Fibroblast of lung (primary cell): ENCODE measurements at regions not wholly inside any gene's neighbourhood (a gene's known extent, or its start where the extent isn't known, plus 50 kb on each side); places are given as distances from the start of the nearest gene placed in this dataset.

Experiments
- DNase-seq, 2 donors: peaks; one replicate each; pipeline versions ENCODE4 v3.0.0 to v3.0.0-alpha.2; 2010; ENCODE audit warnings: low read depth in 2 of 2
- H2AFZ ChIP-seq: 2 replicates; pipeline ENCODE4 v1.5.1; 2012; ENCODE audit warnings: low read length, control low read depth, inconsistent platforms
- H3K27ac ChIP-seq: 2 replicates; pipeline ENCODE4 v1.5.1; 2011; ENCODE audit warnings: low read length, control low read depth; ENCODE audit not compliant: insufficient read depth
- H3K27me3 ChIP-seq: 2 replicates; pipeline ENCODE4 v1.5.1; 2011; ENCODE audit warnings: mild to moderate bottlenecking, low read length; ENCODE audit not compliant: control insufficient read depth, insufficient read depth
- H3K36me3 ChIP-seq: 2 replicates; pipeline ENCODE4 v1.5.1; 2011; ENCODE audit warnings: low read length; ENCODE audit not compliant: control insufficient read depth, insufficient read depth
- H3K4me1 ChIP-seq: 2 replicates; pipeline ENCODE4 v1.5.1; 2011; ENCODE audit warnings: low read length; ENCODE audit not compliant: control insufficient read depth, insufficient read depth; ENCODE audit errors: extremely low read depth
- H3K4me2 ChIP-seq: 2 replicates; pipeline ENCODE4 v1.5.1; 2011; ENCODE audit warnings: low read length, control low read depth; ENCODE audit not compliant: insufficient read depth; ENCODE audit errors: extremely low read depth
- H3K4me3 ChIP-seq, 4 experiments: fragments of 200-600 bp in 1 of 4; sonication (generic) in 1 of 4; replicated peaks in 1 of 4; 2 replicates each; pipeline ENCODE4 v1.5.1; 2011 to 2016; ENCODE audit warnings: low read length in 4 of 4, low read depth in 3 of 4, mild to moderate bottlenecking in 3 of 4, control low read depth in 2 of 4, inconsistent platforms in 1 of 4, mixed read lengths in 1 of 4; ENCODE audit not compliant: insufficient read depth in 1 of 4; ENCODE audit errors: control extremely low read depth in 1 of 4
- H3K79me2 ChIP-seq: 2 replicates; pipeline ENCODE4 v1.5.1; 2012; ENCODE audit warnings: mild to moderate bottlenecking, low read length, inconsistent platforms; ENCODE audit not compliant: control insufficient read depth, insufficient read depth
- H3K9ac ChIP-seq: 2 replicates; pipeline ENCODE4 v1.5.1; 2011; ENCODE audit warnings: mild to moderate bottlenecking, low read length, control low read depth; ENCODE audit not compliant: insufficient read depth
- H3K9me3 ChIP-seq: 2 replicates; pipeline ENCODE4 v1.5.1; 2012; ENCODE audit warnings: low read depth, low read length; ENCODE audit not compliant: control insufficient read depth, insufficient read depth
- H4K20me1 ChIP-seq: 2 replicates; pipeline ENCODE4 v1.5.1; 2011; ENCODE audit warnings: low read length; ENCODE audit not compliant: control insufficient read depth, insufficient read depth; ENCODE audit errors: extremely low read depth
- EZH2 ChIP-seq: IDR thresholded peaks from 2 replicates; pipeline ENCODE4 v1.5.1; 2012; ENCODE audit warnings: low read length, control low read depth, mild to moderate bottlenecking; ENCODE audit errors: missing control alignments
- TF ChIP-seq, protein P1 (sequence below), 2 donors: IDR thresholded peaks in 1 of 2; conservative IDR thresholded peaks in 1 of 2; 1 replicate in 1 of 2; 2 replicates in 1 of 2; pipeline ENCODE4 v1.5.1; 2011 to 2012; ENCODE audit warnings: low read length in 2 of 2, control low read depth in 1 of 2, inconsistent platforms in 1 of 2, low read depth in 1 of 2, mild to moderate bottlenecking in 1 of 2

- Histone ChIP-seq H3K36me3 (no peaks in the 10 kb centered on the region), H2AFZ (no peak overlapping the region), H3K4me2 (no peak overlapping the region), H3K27me3 (peaks cover 10% of the 10 kb centered on the region), H3K9ac (no peak overlapping the region), H3K4me1 (no peaks in the 10 kb centered on the region), H4K20me1 (no peaks in the 10 kb centered on the region), H3K4me3 (no peak overlapping the region), H3K79me2 (no peaks in the 10 kb centered on the region), H3K27ac (no peak overlapping the region), H3K9me3 (no peaks in the 10 kb centered on the region)
- no peak for TF ChIP-seq EZH2
- TF ChIP-seq, protein P1, sequence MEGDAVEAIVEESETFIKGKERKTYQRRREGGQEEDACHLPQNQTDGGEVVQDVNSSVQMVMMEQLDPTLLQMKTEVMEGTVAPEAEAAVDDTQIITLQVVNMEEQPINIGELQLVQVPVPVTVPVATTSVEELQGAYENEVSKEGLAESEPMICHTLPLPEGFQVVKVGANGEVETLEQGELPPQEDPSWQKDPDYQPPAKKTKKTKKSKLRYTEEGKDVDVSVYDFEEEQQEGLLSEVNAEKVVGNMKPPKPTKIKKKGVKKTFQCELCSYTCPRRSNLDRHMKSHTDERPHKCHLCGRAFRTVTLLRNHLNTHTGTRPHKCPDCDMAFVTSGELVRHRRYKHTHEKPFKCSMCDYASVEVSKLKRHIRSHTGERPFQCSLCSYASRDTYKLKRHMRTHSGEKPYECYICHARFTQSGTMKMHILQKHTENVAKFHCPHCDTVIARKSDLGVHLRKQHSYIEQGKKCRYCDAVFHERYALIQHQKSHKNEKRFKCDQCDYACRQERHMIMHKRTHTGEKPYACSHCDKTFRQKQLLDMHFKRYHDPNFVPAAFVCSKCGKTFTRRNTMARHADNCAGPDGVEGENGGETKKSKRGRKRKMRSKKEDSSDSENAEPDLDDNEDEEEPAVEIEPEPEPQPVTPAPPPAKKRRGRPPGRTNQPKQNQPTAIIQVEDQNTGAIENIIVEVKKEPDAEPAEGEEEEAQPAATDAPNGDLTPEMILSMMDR (conservative IDR thresholded peaks at IDR 0.05 in 1 of 2, IDR thresholded peaks at IDR 0.05 in 1 of 2; ENCODE audit: low read depth in 1 of 2, low read length in 2 of 2), result no peak
- no peak for DNase-seq
Measured at GRCh38 chr1:43042127-43042526, 83.5 kb upstream of the SLC2A1 start.

- Histone ChIP-seq H4K20me1 (no peaks in the 10 kb centered on the region), H3K27me3 (peaks cover 10% of the 10 kb centered on the region), H3K9ac (no peak overlapping the region), H3K36me3 (no peaks in the 10 kb centered on the region), H3K9me3 (no peaks in the 10 kb centered on the region), H3K79me2 (no peaks in the 10 kb centered on the region), H2AFZ (no peak overlapping the region), H3K27ac (no peak overlapping the region), H3K4me2 (no peak overlapping the region), H3K4me1 (no peaks in the 10 kb centered on the region), H3K4me3 (no peak overlapping the region)
- DNase-seq, result no peak
- no peak for TF ChIP-seq EZH2
- TF ChIP-seq, protein P1 (conservative IDR thresholded peaks at IDR 0.05 in 1 of 2, IDR thresholded peaks at IDR 0.05 in 1 of 2; ENCODE audit: low read depth in 1 of 2, low read length in 2 of 2), result no peak
Measured at GRCh38 chr1:43041591-43041990, 82.9 kb upstream of the SLC2A1 start.

DNA sequence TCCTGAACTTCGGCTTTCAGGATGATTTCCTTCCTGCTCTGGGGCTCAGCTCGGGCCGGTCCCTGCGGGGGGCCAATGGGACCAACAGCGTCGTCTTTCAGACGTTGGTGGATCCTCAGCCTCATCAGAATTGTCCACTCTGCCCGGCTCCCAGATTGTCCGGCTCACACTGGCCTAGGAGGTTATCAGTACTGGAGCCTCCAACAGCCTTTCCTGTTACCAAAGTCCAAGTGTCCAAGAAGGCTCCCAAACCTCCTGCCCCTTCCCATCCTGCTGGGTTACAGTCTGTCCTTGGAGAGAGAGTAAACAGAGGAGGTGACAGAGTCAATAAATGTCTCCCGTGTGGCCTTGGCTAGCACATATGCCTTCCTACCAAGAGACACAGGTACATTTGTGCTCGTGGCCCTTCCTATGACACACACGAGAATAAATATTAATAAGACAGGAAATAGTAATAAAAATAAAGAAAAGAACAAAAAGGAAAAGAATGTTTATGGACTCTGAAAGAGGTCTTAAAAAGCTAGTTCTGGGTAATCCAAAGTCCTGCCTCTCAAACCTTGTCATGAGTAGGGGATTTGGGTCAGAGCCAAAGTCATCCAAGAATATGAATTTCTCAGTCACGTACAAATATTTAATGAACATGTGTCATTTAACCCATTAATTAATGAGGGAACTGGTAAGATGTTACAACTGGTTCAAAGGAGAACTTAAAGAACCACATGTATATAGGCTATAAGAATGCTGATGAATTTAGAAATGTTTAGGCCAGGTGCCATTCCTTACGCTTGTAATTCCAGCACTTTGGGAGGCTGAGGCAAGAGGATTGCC is 80.8 kb upstream of the SLC2A1 start:
- H4K20me1 ChIP-seq, result no peaks in the 10 kb centered on the region
- no peaks in the 10 kb centered on the region for H3K9me3 ChIP-seq
- no peaks in the 10 kb centered on the region for H3K36me3 ChIP-seq

More for the DNA sequence above, 80.8 kb upstream of the SLC2A1 start:
- no peak overlapping the region for H3K27ac ChIP-seq
- DNase-seq, result no peak
- TF ChIP-seq, protein P1 (conservative IDR thresholded peaks at IDR 0.05 in 1 of 2, IDR thresholded peaks at IDR 0.05 in 1 of 2; ENCODE audit: low read depth in 1 of 2, low read length in 2 of 2), result no peak
- TF ChIP-seq EZH2, result no peak
- peaks cover 3% of the 10 kb centered on the region for H3K27me3 ChIP-seq
- H3K9ac ChIP-seq, result no peak overlapping the region
- H3K4me3 ChIP-seq, result no peak overlapping the region
- no peak overlapping the region for H3K4me2 ChIP-seq
- H3K79me2 ChIP-seq, result no peaks in the 10 kb centered on the region
- H2AFZ ChIP-seq, result no peak overlapping the region
- no peaks in the 10 kb centered on the region for H3K4me1 ChIP-seq
